ENCODE measurements at regions not wholly inside any gene's neighbourhood (a gene's known extent, or its start where the extent isn't known, plus 50 kb on each side); places are given as distances from the start of the nearest gene placed in this dataset.

DNA sequence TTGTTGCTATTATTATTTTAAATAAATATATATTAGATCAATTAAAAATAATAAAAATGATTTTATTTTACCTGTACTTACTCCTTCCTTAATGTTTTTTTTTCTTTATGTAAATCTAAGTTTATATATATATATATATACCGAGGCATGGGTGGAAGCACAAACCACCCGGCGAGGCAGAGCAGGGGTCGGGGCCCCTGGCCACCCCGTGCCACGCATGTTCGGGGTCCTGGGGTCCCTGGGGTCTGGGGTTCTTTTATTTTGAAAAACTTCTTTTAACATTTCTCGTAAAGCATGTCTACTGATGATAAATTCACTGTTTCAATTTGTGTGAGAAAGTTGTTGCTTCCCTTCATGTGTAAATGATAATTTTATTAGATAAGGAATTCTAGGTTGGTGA, 976.1 kb downstream of the REEP3 start:
- TF ChIP-seq POLR2A (IDR thresholded peaks at IDR 0.05) (no peak), EP300 (IDR thresholded peaks at IDR 0.05) (no peak)
- TF ChIP-seq, protein P1, sequence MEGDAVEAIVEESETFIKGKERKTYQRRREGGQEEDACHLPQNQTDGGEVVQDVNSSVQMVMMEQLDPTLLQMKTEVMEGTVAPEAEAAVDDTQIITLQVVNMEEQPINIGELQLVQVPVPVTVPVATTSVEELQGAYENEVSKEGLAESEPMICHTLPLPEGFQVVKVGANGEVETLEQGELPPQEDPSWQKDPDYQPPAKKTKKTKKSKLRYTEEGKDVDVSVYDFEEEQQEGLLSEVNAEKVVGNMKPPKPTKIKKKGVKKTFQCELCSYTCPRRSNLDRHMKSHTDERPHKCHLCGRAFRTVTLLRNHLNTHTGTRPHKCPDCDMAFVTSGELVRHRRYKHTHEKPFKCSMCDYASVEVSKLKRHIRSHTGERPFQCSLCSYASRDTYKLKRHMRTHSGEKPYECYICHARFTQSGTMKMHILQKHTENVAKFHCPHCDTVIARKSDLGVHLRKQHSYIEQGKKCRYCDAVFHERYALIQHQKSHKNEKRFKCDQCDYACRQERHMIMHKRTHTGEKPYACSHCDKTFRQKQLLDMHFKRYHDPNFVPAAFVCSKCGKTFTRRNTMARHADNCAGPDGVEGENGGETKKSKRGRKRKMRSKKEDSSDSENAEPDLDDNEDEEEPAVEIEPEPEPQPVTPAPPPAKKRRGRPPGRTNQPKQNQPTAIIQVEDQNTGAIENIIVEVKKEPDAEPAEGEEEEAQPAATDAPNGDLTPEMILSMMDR (IDR thresholded peaks at IDR 0.05), result no peak
